ENCODE measurements at regions not wholly inside any gene's neighbourhood (a gene's known extent, or its start where the extent isn't known, plus 50 kb on each side); places are given as distances from the start of the nearest gene placed in this dataset.

GRCh38 chr12:60251091-60251490 is 655.3 kb downstream of the SLC16A7 start:
- DNase-seq (ENCODE audit: low spot score): no peak

- no peak for DNase-seq (ENCODE audit: low spot score)
Observed at GRCh38 chr12:60252359-60253096, 656.7 kb downstream of the SLC16A7 start.

GRCh38 chr12:60255044-60255443 is 659.2 kb downstream of the SLC16A7 start:
- no peak for DNase-seq (ENCODE audit: low spot score)

GRCh38 chr12:60257063-60257462 is 661.2 kb downstream of the SLC16A7 start:
- DNase-seq (ENCODE audit: low spot score): no peak

- DNase-seq (ENCODE audit: low spot score): no peak
Observed at GRCh38 chr12:60259225-60259624, 663.4 kb downstream of the SLC16A7 start.

GRCh38 chr12:60262378-60262777 is 666.5 kb downstream of the SLC16A7 start:
- DNase-seq (ENCODE audit: low spot score): no peak

GRCh38 chr12:60263161-60263560 is 667.3 kb downstream of the SLC16A7 start:
- DNase-seq (ENCODE audit: low spot score): no peak

- no peak for DNase-seq (ENCODE audit: low spot score)
Observed at GRCh38 chr12:60263836-60264493, 668.1 kb downstream of the SLC16A7 start.

GRCh38 chr12:60265741-60266140 is 669.9 kb downstream of the SLC16A7 start:
- no peak for DNase-seq (ENCODE audit: low spot score)

GRCh38 chr12:60266381-60266852 is 670.6 kb downstream of the SLC16A7 start:
- no peak for DNase-seq (ENCODE audit: low spot score)

- DNase-seq (ENCODE audit: low spot score): no peak
Observed at GRCh38 chr12:60269611-60270269, 673.9 kb downstream of the SLC16A7 start.

- no peak for DNase-seq (ENCODE audit: low spot score)
Observed at GRCh38 chr12:60271816-60272215, 676.0 kb downstream of the SLC16A7 start.

GRCh38 chr12:60278209-60278608 is 682.4 kb downstream of the SLC16A7 start:
- no peak for DNase-seq (ENCODE audit: low spot score)

- DNase-seq (ENCODE audit: low spot score): no peak
Observed at GRCh38 chr12:60279221-60279620, 683.4 kb downstream of the SLC16A7 start.

- no peak for DNase-seq (ENCODE audit: low spot score)
Observed at GRCh38 chr12:60281522-60281921, 685.7 kb downstream of the SLC16A7 start.

GRCh38 chr12:60290532-60290931 is 694.7 kb downstream of the SLC16A7 start:
- no peak for DNase-seq (ENCODE audit: low spot score)

- no peak for DNase-seq (ENCODE audit: low spot score)
Observed at GRCh38 chr12:60308366-60308991, 712.6 kb downstream of the SLC16A7 start.

- DNase-seq (ENCODE audit: low spot score): no peak
Observed at GRCh38 chr12:60311940-60312339, 716.1 kb downstream of the SLC16A7 start.

GRCh38 chr12:60317361-60317760 is 721.5 kb downstream of the SLC16A7 start:
- DNase-seq (ENCODE audit: low spot score): no peak

GRCh38 chr12:60324746-60325145 is 728.9 kb downstream of the SLC16A7 start:
- no peak for DNase-seq (ENCODE audit: low spot score)

- DNase-seq (ENCODE audit: low spot score): no peak
Observed at GRCh38 chr12:60333461-60333860, 737.6 kb downstream of the SLC16A7 start.

GRCh38 chr12:60335745-60336144 is 739.9 kb downstream of the SLC16A7 start:
- DNase-seq (ENCODE audit: low spot score): no peak

Data from globus pallidus (tissue), 1 donor.